ENCODE measurements at regions not wholly inside any gene's neighbourhood (a gene's known extent, or its start where the extent isn't known, plus 50 kb on each side); places are given as distances from the start of the nearest gene placed in this dataset.

DNA sequence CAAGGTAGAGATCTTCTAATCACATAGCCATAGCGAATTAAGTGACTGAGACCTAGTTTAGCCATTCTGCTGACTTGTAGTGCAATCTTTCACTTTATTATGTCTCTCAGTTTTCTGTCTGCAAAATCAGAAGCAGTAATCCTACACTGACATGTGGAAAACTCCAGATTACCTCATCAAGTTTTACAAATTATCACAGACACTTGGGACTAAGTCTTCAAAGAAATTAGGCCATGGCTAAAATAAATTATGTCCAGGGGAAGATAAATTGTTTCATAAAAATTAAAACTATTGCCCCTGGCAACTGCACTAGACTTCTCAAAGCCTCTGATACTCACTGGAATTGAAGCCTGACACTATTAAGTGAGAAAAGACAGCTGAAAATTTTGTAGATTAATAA lies 129.9 kb upstream of the RGMB start:
- no peak for DNase-seq

DNA sequence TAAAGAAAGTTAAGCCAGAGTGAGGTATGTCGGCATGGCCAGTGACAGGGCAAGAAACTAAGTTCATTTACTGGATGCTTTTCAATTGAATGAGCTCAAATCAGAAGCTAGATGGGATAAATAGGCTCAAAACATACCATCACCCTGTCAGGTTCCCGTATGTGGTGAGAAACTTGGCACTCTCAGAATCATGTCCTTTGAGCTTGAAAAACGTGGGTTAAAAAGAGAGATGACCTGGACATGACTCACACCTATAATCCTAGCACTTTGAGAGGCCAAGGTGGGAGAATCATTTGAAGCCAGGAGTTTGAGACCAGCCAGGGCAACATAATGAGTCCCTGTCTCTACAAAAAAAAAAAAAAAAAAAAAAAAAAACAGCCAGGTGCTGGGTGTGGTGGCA lies 121.7 kb upstream of the RGMB start:
- DNase-seq = no peak

DNA sequence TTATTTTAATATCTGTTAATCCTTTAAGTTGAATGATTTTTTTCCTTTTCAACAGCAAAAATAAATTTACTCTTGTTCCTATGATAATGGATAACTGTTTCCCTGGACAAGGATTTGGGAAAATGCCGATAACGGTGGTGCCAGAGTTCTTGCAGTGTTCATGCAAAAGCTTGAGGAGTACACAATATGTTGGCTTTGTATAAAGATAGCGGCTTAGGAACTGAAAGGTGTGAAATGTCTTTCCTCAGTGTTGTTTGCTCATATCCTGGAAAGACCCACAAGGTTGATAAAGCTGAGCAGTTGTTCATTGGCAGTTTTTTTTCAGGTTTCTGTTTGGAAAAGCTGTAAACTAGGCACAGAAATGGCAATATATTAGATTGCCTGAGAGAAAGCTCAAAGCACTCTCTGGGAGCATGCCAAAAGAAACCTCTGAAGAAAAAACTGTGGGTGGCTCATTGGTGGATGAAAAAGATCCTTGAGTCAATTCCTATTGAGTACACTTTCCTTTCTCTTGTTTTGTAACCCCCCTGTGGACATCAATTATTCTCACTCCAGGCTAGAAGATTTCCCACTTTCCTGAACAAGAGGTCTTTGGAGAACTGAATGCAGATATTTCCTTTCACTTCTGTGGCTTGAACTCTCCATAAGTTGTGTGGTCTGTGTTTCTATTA lies 117.2 kb upstream of the RGMB start:
- no peak for DNase-seq

- DNase-seq = no peak
Observed at GRCh38 chr5:98656796-98657195, 116.7 kb upstream of the RGMB start.

GRCh38 chr5:98657559-98657958 lies 115.9 kb upstream of the RGMB start:
- no peak for DNase-seq

DNA sequence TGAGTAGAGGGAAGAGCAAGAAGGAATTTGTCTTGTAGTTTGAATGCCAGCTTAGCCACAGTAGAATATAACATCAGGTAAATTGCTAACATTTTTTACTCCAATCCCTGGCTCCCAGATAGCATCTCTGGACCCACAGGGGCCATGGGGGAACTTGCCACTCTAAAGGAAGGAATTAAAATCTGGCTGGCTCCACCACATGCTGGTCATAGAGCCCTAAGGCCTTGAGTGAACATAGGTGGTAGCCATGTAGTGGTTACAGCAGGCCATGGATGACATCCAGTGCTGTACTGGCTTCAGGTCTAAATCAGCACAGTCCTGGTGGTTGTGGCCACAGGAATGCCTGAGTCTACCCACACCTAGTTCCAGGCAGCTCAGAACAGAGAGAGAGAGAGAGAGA lies 109.9 kb upstream of the RGMB start:
- DNase-seq = no peak

- DNase-seq = no peak
Observed at GRCh38 chr5:98664736-98665135, 108.7 kb upstream of the RGMB start.

DNA sequence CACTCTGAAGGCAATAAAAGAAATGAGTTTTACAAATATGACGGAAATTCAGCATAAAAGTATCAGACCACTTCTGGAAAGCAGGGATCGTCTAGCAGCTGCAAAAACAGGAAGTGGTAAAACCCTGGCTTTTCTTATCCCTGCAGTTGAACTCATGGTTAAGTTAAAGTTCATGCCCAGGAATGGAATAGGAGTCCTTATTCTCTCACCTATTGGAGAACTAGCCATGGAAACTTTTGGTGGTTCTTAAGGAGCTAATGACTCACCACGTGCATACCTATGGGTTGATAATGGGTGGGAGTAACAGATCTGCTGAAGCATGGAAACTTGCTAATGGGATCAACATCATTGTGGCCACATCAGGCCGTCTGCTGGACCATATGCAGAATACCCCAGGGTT lies 93.5 kb upstream of the RGMB start:
- DNase-seq = no peak

- DNase-seq = no peak
Observed at GRCh38 chr5:98690002-98690401, 83.5 kb upstream of the RGMB start.

GRCh38 chr5:98694902-98695301 lies 78.6 kb upstream of the RGMB start:
- DNase-seq = no peak

GRCh38 chr5:98698359-98698758 lies 75.1 kb upstream of the RGMB start:
- no peak for DNase-seq

DNA sequence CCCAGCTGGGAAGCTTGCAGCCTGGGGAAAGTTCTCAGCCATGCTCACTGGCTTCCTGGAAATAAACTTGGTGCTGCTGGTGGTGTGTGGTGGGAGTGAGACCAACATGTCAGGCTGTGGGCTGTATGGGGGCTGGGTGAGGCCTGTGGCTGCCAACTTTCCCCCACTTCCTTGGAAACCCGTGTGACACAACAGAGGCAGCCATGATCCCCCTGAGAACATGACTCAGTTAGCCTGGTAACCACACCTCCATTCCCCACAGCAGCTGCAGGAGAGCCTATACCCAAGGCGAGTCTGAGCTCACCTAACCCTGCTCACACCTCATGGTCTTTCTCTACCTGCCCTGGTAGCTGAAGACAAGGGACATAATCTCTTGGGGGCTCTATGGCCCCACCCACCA lies 72.7 kb upstream of the RGMB start:
- DNase-seq = no peak

GRCh38 chr5:98705841-98706240 lies 67.6 kb upstream of the RGMB start:
- DNase-seq = no peak

DNA sequence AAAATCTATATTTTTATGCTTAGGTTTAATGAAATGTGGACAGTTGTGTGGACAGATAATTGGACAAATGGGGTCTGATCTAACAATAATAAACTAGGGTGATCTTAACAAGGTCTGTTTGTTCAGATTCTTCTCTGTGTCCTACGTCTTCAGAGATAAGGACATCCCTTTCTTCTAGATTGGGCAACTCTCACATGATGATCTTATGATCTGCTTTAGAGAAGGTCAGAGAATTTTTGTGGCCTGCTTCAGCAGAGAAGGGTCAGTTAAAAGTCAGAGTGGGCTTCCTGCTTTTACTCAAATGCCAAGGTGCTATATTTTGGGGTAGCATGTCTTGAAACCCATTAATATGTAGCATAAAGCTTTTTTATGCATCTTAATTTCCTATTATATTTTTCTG lies 63.8 kb upstream of the RGMB start:
- no peak for DNase-seq

DNA sequence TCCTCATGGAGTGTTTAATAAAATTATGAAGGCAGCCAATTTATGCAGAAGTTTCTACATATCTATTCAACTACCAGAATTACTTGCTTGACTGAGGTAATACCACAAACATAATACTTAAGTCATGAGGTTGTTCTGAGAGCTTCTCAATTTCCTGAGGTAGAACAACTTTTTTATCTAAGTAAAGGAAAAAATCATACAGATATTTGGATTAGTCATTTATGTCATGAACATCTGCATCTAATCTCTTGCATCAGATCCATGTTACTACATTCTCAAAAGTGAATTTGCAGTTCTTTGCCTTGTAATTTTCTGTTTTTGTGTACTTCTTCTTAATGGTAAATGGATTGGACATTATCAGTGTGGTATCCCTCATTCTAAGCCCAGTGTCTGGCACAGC lies 60.4 kb upstream of the RGMB start:
- DNase-seq = no peak

DNA sequence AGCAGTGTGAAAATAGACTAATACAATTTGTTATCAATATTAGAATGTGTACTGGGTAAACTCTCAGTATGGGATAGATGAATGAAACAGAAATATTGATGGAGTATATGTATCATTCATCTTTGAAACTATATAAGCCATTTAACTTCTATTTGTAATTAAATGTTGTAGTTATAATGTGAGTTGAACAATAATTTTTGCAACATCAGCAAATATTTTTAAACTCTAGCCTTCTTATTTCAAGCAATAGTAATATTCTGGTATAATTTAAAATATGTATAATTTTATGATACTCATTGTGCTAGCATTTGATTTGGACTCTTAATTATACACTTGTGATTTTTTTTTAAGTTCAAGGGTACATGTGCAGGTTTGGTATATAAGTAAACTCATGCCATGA lies 59.6 kb upstream of the RGMB start:
- DNase-seq = no peak

GRCh38 chr5:98714710-98715288 lies 58.7 kb upstream of the RGMB start:
- DNase-seq = no peak

DNA sequence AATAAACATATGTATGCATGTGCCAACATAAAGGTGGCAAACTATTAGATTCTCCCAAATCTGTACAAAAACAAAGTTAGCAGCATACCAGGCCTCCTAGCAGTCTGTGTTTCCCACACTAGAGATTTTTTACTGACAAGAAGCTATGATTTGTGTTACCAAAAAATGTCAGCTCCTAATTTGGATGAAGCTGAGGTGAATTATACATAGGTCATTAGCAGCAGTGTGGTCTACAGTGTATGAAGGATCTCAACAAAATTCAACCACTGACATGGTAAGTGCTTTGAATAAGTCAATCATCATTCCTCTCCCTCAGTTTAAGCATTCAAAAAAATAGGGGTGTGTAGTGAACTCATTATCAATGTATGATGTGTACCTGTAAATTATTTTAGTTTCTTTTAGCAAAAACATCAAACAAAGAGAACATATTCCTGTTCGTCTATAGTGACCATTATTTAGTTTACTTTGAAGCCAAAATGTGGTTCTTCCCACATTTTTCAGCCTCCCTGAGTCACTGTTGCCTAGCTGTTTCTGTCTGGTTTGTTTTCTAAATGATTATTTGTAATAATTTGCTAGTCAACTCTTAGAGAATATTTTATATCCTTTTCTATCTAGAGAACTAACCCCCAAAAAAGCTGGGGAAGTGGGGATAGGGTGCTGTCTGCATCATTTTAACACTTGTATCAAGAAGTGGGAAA lies 52.1 kb upstream of the RGMB start:
- DNase-seq = no peak

GRCh38 chr5:98722188-98722587 lies 51.3 kb upstream of the RGMB start:
- DNase-seq = no peak

DNA sequence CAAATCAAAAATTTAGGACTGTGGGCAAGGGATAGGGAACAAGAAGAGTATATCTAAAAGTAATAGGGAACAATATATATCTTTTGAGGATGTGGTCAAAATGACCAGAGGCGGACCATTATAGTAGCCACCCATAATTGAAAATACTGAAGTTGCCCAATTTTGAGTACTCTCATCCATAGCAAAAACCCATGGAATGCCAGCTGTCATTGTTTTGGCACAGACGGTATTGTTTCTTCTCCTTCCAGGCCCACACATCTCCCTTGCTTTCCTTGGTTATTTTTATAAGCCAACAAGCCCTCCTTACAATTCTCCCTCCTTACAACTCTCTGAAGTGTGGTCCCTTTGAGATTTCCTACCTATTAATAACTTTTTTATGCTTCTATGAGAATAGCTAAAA lies 50.4 kb upstream of the RGMB start:
- DNase-seq = peak in 9 of 56 donors; percentile 0 to 7 (median 2)
